CD8-positive, alpha-beta memory T cell (primary cell): ENCODE measurements at regions not wholly inside any gene's neighbourhood (a gene's known extent, or its start where the extent isn't known, plus 50 kb on each side); places are given as distances from the start of the nearest gene placed in this dataset.

Experiments
- CTCF ChIA-PET: fragments of 350-600 bp; sonication (Branson Sonifier 250); formaldehyde crosslinking; loops from one replicate; lab custom pipeline; 2021; ENCODE audit warnings: antibody characterized with exemption; lab: Charles Lee
- POLR2A ChIA-PET: fragments of 350-600 bp; sonication (Branson Sonifier 250); formaldehyde crosslinking; loops from one replicate; lab custom pipeline; 2021; ENCODE audit warnings: antibody characterized with exemption; lab: Charles Lee
- DNase-seq, 5 donors: peaks; one replicate each; pipeline versions ENCODE4 v3.0.0 to v3.0.0-alpha.2; 2020 to 2022; ENCODE audit warnings: mixed read lengths in 1 of 5
- H3K27ac ChIP-seq: one replicate; pipeline ENCODE4 v1.7.0; 2013; ENCODE audit warnings: low read depth, mild to moderate bottlenecking, low read length, moderate library complexity
- H3K27me3 ChIP-seq: 2 replicates; pipeline ENCODE4 v1.7.0; 2013; ENCODE audit warnings: low read length, mild to moderate bottlenecking; ENCODE audit not compliant: insufficient read depth, poor library complexity, severe bottlenecking
- H3K36me3 ChIP-seq: 2 replicates; pipeline ENCODE4 v1.7.0; 2013; ENCODE audit warnings: mild to moderate bottlenecking, low read length, moderate library complexity; ENCODE audit not compliant: insufficient read depth
- H3K4me1 ChIP-seq: 2 replicates; pipeline ENCODE4 v1.7.0; 2013; ENCODE audit warnings: mild to moderate bottlenecking, low read length, moderate library complexity; ENCODE audit not compliant: insufficient read depth
- H3K4me3 ChIP-seq: 2 replicates; pipeline ENCODE4 v1.7.0; 2013; ENCODE audit warnings: mild to moderate bottlenecking, low read length
- H3K9me3 ChIP-seq: 2 replicates; pipeline ENCODE4 v1.7.0; 2013; ENCODE audit warnings: mild to moderate bottlenecking, low read length
- H3K27ac Mint-ChIP-seq, 8 donors: one replicate each; pipeline ENCODE4 v1.8.0; 2020 to 2021; ENCODE audit warnings: mixed read lengths in 8 of 8, mild to moderate bottlenecking in 6 of 8, inconsistent platforms in 3 of 8, moderate library complexity in 3 of 8
- H3K27me3 Mint-ChIP-seq, 2 donors: one replicate each; pipeline ENCODE4 v1.8.0; 2020 to 2021; ENCODE audit warnings: mixed read lengths in 2 of 2, mild to moderate bottlenecking in 1 of 2, moderate library complexity in 1 of 2
- H3K36me3 Mint-ChIP-seq, 3 donors: one replicate each; pipeline ENCODE4 v1.8.0; 2020 to 2021; ENCODE audit warnings: mixed read lengths in 3 of 3, inconsistent platforms in 1 of 3, mild to moderate bottlenecking in 1 of 3
- H3K4me1 Mint-ChIP-seq, 3 donors: one replicate each; pipeline ENCODE4 v1.8.0; 2020 to 2021; ENCODE audit warnings: mixed read lengths in 3 of 3, inconsistent platforms in 1 of 3, mild to moderate bottlenecking in 1 of 3
- H3K4me3 Mint-ChIP-seq, 7 donors: one replicate each; pipeline ENCODE4 v1.8.0; 2020 to 2021; ENCODE audit warnings: mixed read lengths in 7 of 7, mild to moderate bottlenecking in 6 of 7, moderate library complexity in 4 of 7, inconsistent platforms in 2 of 7
- H3K9me3 Mint-ChIP-seq, 5 donors: one replicate each; pipeline ENCODE4 v1.8.0; 2020 to 2022; ENCODE audit warnings: mixed read lengths in 5 of 5, mild to moderate bottlenecking in 3 of 5, moderate library complexity in 2 of 5, inconsistent platforms in 1 of 5

GRCh38 chr2:7262727-7263126 is 345.5 kb downstream of the RNF144A start:
- Mint-ChIP-seq H3K36me3 (peaks cover 0 to 2% (median 0%) of the 10 kb centered on the region in 3 donors), H3K27me3 (peaks cover 6 to 7% of the 10 kb centered on the region in 2 donors), H3K27ac (peak overlapping the region in 1 of 8 donors; percentile 16), H3K4me1 (no peaks in the 10 kb centered on the region), H3K9me3 (no peaks in the 10 kb centered on the region), H3K4me3 (no peak overlapping the region)
- H3K36me3 ChIP-seq, result no peaks in the 10 kb centered on the region
- H3K4me1 ChIP-seq, result no peaks in the 10 kb centered on the region
- CTCF ChIA-PET, result no interaction called here
- DNase-seq, result no peak
- H3K27ac ChIP-seq, result no peak overlapping the region
- no peaks in the 10 kb centered on the region for H3K27me3 ChIP-seq
- H3K9me3 ChIP-seq, result no peaks in the 10 kb centered on the region
- POLR2A ChIA-PET, result no interaction called here
- no peak overlapping the region for H3K4me3 ChIP-seq

- no peak overlapping the region for H3K4me3 Mint-ChIP-seq
- H3K27me3 Mint-ChIP-seq, result peaks cover 6 to 7% of the 10 kb centered on the region in 2 donors
- H3K27ac ChIP-seq, result no peak overlapping the region
- no peaks in the 10 kb centered on the region for H3K4me1 Mint-ChIP-seq
- no peaks in the 10 kb centered on the region for H3K27me3 ChIP-seq
- H3K27ac Mint-ChIP-seq, result no peak overlapping the region
- H3K36me3 ChIP-seq, result no peaks in the 10 kb centered on the region
- ChIA-PET CTCF (no interaction called here), POLR2A (no interaction called here)
- no peak for DNase-seq
- peaks cover 0 to 2% (median 0%) of the 10 kb centered on the region in 3 donors for H3K36me3 Mint-ChIP-seq
- no peaks in the 10 kb centered on the region for H3K9me3 ChIP-seq
- H3K4me1 ChIP-seq, result no peaks in the 10 kb centered on the region
- H3K9me3 Mint-ChIP-seq, result no peaks in the 10 kb centered on the region
- no peak overlapping the region for H3K4me3 ChIP-seq
Measured at GRCh38 chr2:7264791-7265190, 347.6 kb downstream of the RNF144A start.

GRCh38 chr2:7265286-7265685 is 348.1 kb downstream of the RNF144A start:
- Histone ChIP-seq H3K4me1 (no peaks in the 10 kb centered on the region), H3K9me3 (no peaks in the 10 kb centered on the region), H3K27me3 (no peaks in the 10 kb centered on the region), H3K4me3 (no peak overlapping the region), H3K36me3 (no peaks in the 10 kb centered on the region), H3K27ac (no peak overlapping the region)
- DNase-seq, result no peak
- H3K27me3 Mint-ChIP-seq, result peaks cover 6 to 7% of the 10 kb centered on the region in 2 donors
- H3K4me3 Mint-ChIP-seq, result no peak overlapping the region
- ChIA-PET POLR2A (no interaction called here), CTCF (no interaction called here)
- H3K27ac Mint-ChIP-seq, result no peak overlapping the region
- no peaks in the 10 kb centered on the region for H3K4me1 Mint-ChIP-seq
- H3K9me3 Mint-ChIP-seq, result no peaks in the 10 kb centered on the region
- H3K36me3 Mint-ChIP-seq, result peaks cover 0 to 2% (median 0%) of the 10 kb centered on the region in 3 donors

DNA sequence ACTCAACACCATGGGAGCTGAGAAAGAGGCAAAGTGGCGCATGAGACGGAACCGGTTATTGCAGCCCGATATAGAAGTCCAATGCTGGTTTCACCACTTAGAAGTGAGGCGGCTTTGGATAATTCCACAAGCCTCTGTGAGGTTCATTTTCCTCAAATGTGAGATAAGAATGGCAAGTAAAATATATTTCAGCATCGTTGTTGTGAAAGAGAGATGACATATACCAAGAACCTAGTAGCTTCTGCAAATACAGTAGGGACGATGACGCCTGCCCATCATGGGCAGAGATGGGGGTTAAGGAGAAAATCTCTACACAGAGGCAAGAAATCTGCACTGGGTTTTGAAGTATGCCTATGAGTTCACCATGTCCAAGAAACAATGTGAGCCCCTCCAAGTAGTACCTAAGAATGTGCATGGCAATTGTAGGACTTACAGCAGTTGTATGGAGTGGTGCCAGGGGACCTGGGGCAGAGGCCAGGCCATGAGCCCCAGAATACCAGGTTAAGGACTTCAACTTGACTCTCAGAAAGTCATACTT is 352.0 kb downstream of the RNF144A start:
- peaks cover 0 to 14% of the 10 kb centered on the region in 2 donors for H3K27me3 Mint-ChIP-seq
- no peaks in the 10 kb centered on the region for H3K9me3 ChIP-seq
- no peak overlapping the region for H3K4me3 Mint-ChIP-seq
- H3K27ac Mint-ChIP-seq, result no peak overlapping the region
- no peak overlapping the region for H3K4me3 ChIP-seq
- no peak overlapping the region for H3K27ac ChIP-seq
- no peaks in the 10 kb centered on the region for H3K4me1 Mint-ChIP-seq
- CTCF ChIA-PET, result no interaction called here
- no peaks in the 10 kb centered on the region for H3K4me1 ChIP-seq
- no peaks in the 10 kb centered on the region for H3K36me3 Mint-ChIP-seq
- no peak for DNase-seq
- H3K36me3 ChIP-seq, result no peaks in the 10 kb centered on the region
- H3K9me3 Mint-ChIP-seq, result no peaks in the 10 kb centered on the region
- no peaks in the 10 kb centered on the region for H3K27me3 ChIP-seq
- POLR2A ChIA-PET, result no interaction called here

DNA sequence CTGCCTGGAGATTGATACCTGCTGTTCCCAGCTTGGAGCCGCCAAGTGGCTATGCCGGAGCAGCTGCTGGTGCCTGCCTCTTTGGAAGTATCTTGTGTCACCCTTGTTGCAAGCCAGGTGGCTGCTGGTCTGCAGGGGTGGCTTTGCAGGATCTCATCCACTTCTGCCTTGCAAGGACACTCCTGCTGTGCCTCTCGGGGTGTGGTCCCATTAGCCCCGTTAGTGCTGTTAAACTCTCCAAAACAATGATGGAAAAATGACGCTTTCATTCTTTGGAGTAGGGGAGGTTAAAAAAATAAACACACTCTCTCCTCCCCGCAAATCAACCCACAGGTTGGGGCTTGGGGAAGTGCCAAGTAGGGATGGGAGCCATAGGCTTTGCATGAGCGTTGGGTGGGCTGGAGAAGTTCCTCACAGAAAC is 352.8 kb downstream of the RNF144A start:
- no peak overlapping the region for H3K4me3 ChIP-seq
- H3K27ac ChIP-seq, result no peak overlapping the region
- H3K9me3 ChIP-seq, result no peaks in the 10 kb centered on the region
- POLR2A ChIA-PET, result no interaction called here
- DNase-seq, result no peak
- CTCF ChIA-PET, result no interaction called here
- Mint-ChIP-seq H3K36me3 (no peaks in the 10 kb centered on the region), H3K27ac (no peak overlapping the region), H3K4me1 (no peaks in the 10 kb centered on the region), H3K27me3 (peaks cover 0 to 21% of the 10 kb centered on the region in 2 donors), H3K4me3 (no peak overlapping the region), H3K9me3 (no peaks in the 10 kb centered on the region)
- H3K27me3 ChIP-seq, result no peaks in the 10 kb centered on the region
- H3K4me1 ChIP-seq, result no peaks in the 10 kb centered on the region
- no peaks in the 10 kb centered on the region for H3K36me3 ChIP-seq

- CTCF ChIA-PET, result no interaction called here
- no peaks in the 10 kb centered on the region for H3K36me3 Mint-ChIP-seq
- no peaks in the 10 kb centered on the region for H3K4me1 Mint-ChIP-seq
- Histone ChIP-seq H3K4me1 (no peaks in the 10 kb centered on the region), H3K9me3 (no peaks in the 10 kb centered on the region), H3K27me3 (no peaks in the 10 kb centered on the region), H3K4me3 (no peak overlapping the region), H3K27ac (no peak overlapping the region), H3K36me3 (no peaks in the 10 kb centered on the region)
- H3K27ac Mint-ChIP-seq, result no peak overlapping the region
- peaks cover 0 to 20% of the 10 kb centered on the region in 2 donors for H3K27me3 Mint-ChIP-seq
- H3K4me3 Mint-ChIP-seq, result no peak overlapping the region
- no peaks in the 10 kb centered on the region for H3K9me3 Mint-ChIP-seq
- DNase-seq, result no peak
- POLR2A ChIA-PET, result no interaction called here
Measured at GRCh38 chr2:7272210-7272609, 355.0 kb downstream of the RNF144A start.

DNA sequence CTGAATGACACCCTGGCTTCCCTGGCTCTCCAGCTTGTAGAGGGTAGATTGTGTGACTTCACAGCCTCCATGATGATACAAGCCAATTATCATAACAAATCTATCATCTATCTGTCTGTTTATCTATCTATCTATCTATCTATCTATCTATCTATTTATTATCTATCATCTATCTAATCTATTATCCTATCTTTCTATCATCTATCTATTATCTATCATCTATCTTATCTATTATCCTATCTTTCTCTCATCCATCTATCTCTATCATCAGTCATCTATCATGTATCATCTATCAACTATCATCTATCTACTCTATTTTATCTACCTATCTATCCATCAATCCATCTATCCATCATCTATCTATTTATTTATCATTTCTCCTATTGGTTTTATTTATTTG is 361.8 kb downstream of the RNF144A start:
- Mint-ChIP-seq H3K4me1 (no peaks in the 10 kb centered on the region), H3K27me3 (peaks cover 3 to 19% of the 10 kb centered on the region in 2 donors), H3K36me3 (no peaks in the 10 kb centered on the region), H3K9me3 (no peaks in the 10 kb centered on the region), H3K27ac (peak overlapping the region in 1 of 8 donors; percentile 85), H3K4me3 (no peak overlapping the region)
- Histone ChIP-seq H3K9me3 (no peaks in the 10 kb centered on the region), H3K36me3 (no peaks in the 10 kb centered on the region), H3K4me1 (no peaks in the 10 kb centered on the region), H3K27me3 (no peaks in the 10 kb centered on the region), H3K27ac (no peak overlapping the region), H3K4me3 (no peak overlapping the region)
- CTCF ChIA-PET, result no interaction called here
- POLR2A ChIA-PET, result no interaction called here
- no peak for DNase-seq

DNA sequence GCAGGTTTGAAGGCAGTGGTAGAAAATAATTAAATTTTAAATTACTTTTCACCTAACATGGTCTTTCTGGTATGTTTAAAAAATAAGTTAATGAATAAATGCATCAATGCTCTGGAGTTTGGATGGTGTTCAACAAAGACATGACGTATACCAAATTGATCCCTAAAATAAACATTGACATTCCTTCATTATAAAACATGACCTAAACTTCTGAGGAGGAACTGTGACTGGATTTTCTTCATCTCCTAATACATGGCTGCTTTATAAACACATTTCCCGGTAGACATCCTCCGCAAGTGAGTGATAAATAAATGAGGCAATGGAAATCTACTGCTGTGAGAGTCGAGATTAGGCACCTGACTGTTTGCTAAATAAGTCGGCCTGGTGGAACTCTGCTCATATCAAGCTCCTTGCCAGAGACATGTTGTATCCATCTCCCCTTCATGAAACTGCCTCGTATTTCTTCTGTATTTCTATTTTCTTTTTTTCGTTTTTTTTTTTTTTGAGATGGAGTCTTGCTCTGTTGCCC is 362.3 kb downstream of the RNF144A start:
- Histone ChIP-seq H3K4me1 (no peaks in the 10 kb centered on the region), H3K27ac (no peak overlapping the region), H3K36me3 (no peaks in the 10 kb centered on the region), H3K9me3 (no peaks in the 10 kb centered on the region), H3K4me3 (no peak overlapping the region), H3K27me3 (no peaks in the 10 kb centered on the region)
- Mint-ChIP-seq H3K4me1 (no peaks in the 10 kb centered on the region), H3K9me3 (no peaks in the 10 kb centered on the region), H3K4me3 (no peak overlapping the region), H3K27ac (peak overlapping the region in 1 of 8 donors; percentile 2), H3K36me3 (no peaks in the 10 kb centered on the region), H3K27me3 (peaks cover 3 to 16% of the 10 kb centered on the region in 2 donors)
- CTCF ChIA-PET, result no interaction called here
- POLR2A ChIA-PET, result no interaction called here
- DNase-seq, result no peak
